H54 (cell line): ENCODE measurements at regions not wholly inside any gene's neighbourhood (a gene's known extent, or its start where the extent isn't known, plus 50 kb on each side); places are given as distances from the start of the nearest gene placed in this dataset.

Experiments
- DNase-seq: peaks from one replicate; pipeline ENCODE4 v3.0.0; 2011; ENCODE audit warnings: low spot score, mixed read lengths; ENCODE audit not compliant: insufficient read length
- FAIRE-seq: peaks from 3 replicates; lab custom pipeline; 2011; peaks lifted over from hg19 to GRCh38; lab: Jason Lieb, UNC
- POLR2A ChIP-seq: IDR thresholded peaks from 2 replicates; pipeline ENCODE4 v1.6.1; 2011; ENCODE audit warnings: low read depth, mild to moderate bottlenecking, low read length

DNA sequence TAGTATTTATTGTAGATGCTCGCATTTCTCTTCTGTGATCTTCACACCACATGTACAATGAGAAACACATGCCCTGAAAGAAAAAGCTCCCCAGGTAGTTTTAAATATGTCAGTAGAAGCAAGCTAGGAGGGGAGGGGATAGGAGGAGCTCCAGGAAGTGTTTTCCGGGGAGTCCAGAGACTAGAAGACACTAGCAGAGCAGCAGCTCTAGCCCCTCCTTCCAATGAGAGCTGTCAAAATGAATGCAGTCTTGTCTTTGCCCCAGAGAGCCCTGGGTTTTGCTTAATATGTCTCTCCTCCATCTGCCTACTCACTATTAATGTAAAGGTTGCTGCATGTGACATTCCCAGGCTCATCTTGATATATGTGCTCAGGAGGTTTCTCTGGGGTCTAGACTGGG, 462.6 kb upstream of the SOX11 start:
- FAIRE-seq = no peak
- DNase-seq = no peak
- TF ChIP-seq POLR2A = no peak

DNA sequence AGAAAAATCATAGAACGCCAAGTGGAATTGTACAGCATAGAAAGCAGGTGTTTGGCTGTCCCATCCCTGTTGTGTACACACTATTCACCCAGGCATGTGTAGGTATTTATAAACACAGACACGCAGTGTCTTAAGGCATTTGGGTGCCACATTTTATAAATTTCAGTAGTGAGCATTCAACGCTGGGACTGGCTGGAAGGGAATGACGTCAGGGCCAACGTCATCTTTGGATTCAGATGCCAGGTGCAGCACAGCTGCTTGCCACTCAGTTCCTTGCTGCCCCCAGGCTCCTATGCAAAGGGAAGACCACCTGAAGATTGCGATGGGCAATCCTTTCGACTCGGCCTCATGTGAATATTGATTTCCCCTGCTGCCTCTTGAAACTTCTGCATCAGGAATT, 461.7 kb upstream of the SOX11 start:
- FAIRE-seq = no peak
- TF ChIP-seq POLR2A = no peak
- DNase-seq = no peak

DNA sequence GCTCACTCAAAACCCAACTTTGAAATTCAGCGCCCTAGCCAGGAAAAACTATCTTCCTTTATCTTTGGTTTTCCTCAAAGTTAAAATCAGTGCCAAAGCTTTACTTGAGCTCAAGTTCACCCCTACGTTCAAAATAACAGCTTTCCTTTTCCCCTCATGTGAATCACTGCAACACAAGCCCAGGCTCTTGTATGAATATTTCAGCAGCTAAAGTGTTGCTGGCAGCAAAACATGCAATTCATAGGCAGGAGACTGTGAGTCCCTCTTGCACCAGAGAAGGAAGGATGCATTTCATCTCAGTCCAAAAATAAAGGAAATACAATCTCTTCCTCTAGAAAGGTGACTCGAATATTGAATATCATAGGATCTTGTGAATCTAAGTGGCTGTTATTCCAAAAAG, 461.3 kb upstream of the SOX11 start:
- TF ChIP-seq POLR2A = no peak
- FAIRE-seq = no peak
- DNase-seq = no peak

DNA sequence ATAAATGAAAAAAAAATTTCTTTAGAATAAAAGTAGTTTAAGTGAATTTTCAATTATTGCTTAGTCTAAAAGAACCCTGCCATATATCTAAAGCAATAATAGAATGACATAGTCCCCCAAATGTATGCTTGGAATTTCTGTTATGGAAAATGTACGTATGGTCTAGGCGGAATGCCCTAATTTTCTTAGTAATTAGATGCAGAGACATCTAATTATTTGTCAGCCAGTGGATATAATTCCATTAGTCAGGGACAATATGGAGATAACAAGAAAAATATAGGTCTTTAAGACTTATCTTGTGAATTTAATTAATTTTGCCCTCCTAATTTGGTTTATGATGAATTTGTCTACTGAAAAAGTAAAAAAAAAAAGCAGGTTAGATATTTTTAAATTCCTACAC, 460.9 kb upstream of the SOX11 start:
- no peak for TF ChIP-seq POLR2A
- DNase-seq (no peak), FAIRE-seq (no peak)

DNA sequence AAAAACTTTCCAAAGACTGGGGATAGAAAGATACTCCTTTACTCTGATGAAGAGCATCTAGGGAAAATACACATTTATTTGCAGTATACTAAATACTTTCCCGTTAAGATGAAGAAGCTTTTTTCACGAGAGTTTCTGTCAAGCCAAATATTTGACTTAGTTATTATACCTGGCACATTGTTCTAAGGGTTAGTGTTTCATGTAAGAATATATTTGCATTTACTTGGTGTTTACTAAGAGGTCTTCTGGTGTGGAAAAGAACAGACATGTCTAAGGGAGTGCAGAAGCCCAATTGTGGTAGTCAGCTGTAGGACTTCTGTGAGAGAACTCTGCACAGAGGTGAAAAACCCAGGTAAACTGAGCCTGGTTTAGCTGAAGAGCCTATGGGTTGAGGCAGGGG, 457.6 kb upstream of the SOX11 start:
- no peak for TF ChIP-seq POLR2A
- FAIRE-seq (no peak), DNase-seq (no peak)

DNA sequence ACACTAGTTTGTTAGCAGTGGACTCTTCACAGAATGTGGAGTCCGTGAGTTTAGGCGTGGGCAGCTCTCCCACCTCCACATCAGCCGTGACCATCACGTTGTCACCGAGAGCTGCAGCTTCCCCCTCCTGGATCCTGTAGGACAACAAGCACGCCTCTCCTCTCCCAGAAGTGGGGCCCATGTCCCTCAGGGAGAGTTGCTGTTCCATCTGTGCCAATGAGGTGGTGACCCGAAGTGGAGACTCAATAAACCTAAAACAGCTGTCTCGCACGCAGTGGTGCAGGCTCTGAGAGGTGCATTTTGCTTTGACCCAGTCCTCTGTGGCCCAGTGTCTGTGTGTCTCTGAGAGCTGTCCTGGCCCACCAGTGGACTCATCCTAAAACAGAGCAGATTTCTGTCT, 456.5 kb upstream of the SOX11 start:
- DNase-seq (no peak), FAIRE-seq (no peak)
- no peak for TF ChIP-seq POLR2A

DNA sequence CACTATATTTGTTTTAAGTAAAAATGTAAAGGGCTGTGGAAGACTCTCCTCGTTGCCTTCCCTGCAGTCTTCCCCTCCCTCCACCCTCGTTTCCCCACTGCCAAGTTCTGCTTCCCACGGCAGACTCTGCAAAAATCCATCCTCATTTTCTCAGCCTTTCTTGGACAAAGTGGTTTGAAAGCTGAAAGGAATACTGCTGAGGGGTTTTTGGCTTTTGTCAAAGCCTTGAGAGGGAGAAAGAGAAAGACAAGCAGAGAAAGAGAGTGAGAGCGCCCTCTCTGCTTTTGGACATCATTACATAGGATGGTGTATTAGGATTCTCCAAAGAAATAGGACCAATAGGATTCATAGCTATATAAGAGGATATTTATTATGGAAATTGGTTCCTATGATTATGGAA, 455.9 kb upstream of the SOX11 start:
- no peak for TF ChIP-seq POLR2A
- DNase-seq (no peak), FAIRE-seq (no peak)

DNA sequence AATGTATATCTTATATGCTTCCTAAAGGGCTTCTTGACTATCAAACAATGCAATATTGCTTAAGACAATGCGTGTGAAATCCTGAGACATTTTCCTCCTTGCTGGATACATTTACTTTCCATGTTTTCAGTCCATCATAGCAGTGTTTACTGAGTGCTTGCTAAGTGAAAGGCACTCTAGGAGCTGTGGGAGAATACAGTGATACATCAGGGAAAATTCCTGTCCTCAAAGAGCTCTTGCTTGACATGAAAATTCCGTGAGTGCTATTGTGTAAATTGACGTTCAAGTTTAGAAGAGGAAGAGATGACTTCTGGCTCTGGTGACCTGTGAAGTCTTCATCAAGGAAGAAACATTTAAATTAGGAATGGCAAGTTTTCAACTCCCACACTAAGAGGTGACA, 449.4 kb upstream of the SOX11 start:
- no peak for FAIRE-seq
- no peak for TF ChIP-seq POLR2A
- no peak for DNase-seq

DNA sequence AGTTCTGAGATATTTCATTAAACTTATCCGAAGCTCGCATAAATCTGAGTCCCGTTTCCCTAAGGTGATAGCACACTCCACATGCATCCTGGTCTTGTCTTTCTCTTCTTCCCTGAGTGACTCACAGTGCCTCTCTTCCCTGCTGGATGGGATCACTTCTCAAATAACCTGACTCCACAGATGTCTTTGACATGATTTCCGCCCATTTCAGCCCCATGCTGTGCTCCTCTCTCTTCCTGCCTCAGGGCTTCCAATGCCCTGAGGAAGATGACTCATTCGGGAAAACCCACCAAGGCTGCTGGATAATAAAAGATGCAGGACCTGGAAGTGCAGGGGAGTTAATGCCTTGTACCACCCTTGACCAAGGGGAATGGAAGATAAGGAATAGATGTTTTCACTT, 441.7 kb upstream of the SOX11 start:
- no peak for DNase-seq
- TF ChIP-seq POLR2A = no peak
- FAIRE-seq = no peak

DNA sequence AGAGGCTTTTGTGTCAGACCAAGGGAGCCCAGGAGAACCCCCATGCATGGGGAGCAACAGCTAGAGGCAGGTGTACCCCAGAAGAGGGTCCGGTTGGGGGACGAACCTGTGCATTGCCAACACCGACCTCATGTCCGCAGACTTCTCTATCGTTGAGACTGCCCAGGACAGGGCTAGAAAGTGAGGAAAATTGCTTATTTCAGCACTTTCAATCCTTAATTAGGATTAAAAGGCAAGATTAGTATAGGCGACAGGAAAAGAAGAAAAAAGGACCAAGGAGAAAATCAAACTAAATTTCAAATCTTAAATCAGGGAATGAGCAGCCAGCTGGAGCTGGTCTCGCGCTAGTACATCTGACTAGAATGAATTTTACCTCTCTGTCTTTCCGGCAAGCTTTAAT, 438.9 kb upstream of the SOX11 start:
- FAIRE-seq = no peak
- no peak for TF ChIP-seq POLR2A
- no peak for DNase-seq

DNA sequence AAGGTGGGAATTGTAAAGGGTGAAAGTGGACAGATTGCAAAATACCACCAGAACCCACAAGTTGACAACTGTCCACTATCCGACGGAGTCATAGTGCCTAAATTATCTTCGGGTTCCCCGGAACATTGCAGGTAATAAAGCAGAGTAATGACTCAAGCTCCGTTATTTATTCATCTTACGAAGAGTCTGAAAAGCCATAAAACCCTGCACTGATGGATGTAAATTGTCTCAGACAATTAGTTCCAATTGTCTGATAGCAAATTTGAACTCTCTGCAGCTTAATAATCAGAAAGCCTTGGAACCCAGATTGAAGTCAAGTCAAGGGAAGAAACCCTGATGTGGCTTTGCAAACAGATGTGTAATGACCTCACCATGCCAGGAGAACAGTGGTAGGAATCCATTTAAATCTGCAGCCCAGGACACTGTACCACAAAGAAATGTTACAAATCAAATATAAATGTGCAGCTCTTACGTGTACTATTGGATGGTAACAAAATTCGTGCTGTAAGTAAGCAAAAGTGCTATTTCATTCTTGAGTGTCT, 437.3 kb upstream of the SOX11 start:
- no peak for DNase-seq
- no peak for TF ChIP-seq POLR2A
- no peak for FAIRE-seq

DNA sequence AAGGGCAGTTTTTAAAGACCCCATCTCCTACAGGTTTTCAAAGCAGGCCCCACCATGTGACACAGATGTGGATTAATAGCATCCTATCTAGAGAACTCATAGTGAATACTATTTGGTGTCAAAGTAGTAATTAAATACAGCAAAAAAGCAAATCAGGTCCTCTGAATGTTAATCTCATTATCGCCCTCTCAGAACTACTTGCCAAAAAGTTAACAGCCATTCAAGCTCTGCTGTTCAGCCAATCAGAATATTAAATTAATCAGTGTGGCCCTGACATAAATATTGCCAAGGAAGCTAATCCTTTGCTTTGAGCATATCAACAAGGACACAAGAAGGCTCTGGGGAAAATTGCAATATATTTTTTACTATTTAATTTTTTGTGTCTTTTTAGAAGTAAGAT, 428.9 kb upstream of the SOX11 start:
- TF ChIP-seq POLR2A = no peak
- DNase-seq (no peak), FAIRE-seq (no peak)

DNA sequence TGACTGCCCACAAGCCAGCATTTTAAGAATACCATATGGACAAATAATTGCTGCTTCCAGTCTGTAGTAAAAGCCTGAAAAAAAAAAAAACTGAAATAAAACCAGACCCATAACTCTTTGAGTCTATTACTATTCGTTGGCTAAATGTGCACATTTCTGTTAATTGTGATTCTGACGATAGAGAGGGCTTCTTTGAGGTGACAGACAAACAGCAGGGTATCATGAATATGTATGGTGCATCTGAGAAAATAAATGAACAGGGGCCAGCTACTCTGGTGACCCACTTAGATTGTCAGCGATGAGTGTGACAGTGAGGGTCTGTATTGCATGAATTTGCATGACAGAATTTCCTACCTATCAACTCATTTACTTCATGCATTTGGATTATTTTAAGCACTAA, 427.8 kb upstream of the SOX11 start:
- TF ChIP-seq POLR2A = no peak
- FAIRE-seq = no peak
- no peak for DNase-seq

DNA sequence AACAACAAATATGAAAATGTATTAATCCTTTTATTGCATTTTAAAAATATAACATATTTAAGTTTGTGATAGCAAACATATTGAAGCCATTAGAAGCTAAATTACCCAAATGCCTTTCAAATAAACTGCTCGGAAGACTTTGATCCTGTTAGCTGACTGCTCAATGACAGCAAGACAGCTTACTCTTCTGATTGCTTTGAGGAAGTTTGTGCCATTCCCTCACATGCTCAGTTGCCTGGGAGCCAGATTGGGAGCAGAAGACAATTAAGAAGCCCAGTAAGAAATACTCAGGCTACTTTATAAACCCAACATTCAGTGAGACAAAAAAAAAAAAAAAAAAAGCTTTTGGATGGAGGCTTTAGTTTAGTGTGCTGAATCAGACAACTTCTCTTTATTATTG, 407.1 kb upstream of the SOX11 start:
- no peak for FAIRE-seq
- no peak for TF ChIP-seq POLR2A
- no peak for DNase-seq

DNA sequence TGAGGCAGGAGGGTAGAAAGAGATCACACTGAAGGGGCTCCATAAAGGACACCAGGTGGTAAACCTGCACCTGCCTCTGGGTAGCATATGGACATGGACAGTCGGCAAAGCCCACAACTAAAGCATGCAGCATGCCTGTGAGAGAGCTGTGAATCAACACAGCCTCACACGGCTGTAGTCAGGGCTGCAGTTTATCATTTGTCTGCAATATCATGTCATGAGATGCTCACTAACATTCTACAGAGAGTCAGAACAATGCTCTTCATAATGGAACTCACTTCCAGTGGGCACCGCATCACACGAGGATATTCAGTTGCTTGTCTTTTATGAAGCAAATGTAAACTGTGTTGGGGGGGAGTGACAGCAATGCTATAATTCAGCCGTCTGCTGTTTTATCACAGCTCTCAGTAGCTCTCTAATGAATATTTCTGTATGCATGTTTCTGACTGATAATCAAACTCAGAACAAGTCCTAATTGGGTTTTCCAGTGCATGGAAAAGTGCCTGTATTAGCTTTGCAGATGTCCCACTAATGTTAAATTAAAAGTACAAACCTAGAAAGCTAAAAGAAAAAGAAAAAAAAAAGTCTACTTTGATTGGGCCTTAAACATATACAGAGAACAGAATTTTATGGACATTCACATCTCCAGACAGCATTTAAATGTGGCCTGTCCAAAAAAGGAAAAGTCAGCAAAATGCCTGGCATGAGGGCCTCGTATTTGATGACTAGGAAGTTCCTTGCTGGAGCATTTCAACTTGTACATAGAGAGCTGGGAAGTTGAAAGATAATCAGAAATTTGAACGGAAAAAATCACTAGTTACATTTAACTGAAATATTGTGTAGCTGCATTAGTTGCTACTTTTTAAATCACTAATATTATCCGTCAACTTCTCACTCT, 406.1 kb upstream of the SOX11 start:
- FAIRE-seq = no peak
- no peak for DNase-seq
- TF ChIP-seq POLR2A = no peak
